ENCODE measurements at regions not wholly inside any gene's neighbourhood (a gene's known extent, or its start where the extent isn't known, plus 50 kb on each side); places are given as distances from the start of the nearest gene placed in this dataset.

- TF ChIP-seq POLR2AphosphoS5 (IDR thresholded peaks at IDR 0.05; ENCODE audit: borderline replicate concordance, low read depth, low read length) (no peak), EZH2 (IDR thresholded peaks at IDR 0.05) (no peak)
Measured at GRCh38 chr6:145400508-145400907, 334.8 kb downstream of the EPM2A start.

Data from SK-N-MC (cell line).